Left ventricle myocardium inferior (tissue), 1 donor: ENCODE measurements at regions not wholly inside any gene's neighbourhood (a gene's known extent, or its start where the extent isn't known, plus 50 kb on each side); places are given as distances from the start of the nearest gene placed in this dataset.

Experiments used
- DNase-seq: peaks from one replicate; pipeline ENCODE4 v3.0.0-alpha.2; 2020
- H3K27ac ChIP-seq: fragments of 200-600 bp; replicated peaks from 2 replicates; pipeline ENCODE4 v1.8.0; 2021
- H3K27me3 ChIP-seq: fragments of 200-600 bp; 2 replicates; pipeline ENCODE4 v1.8.0; 2021; ENCODE audit warnings: low read depth
- H3K36me3 ChIP-seq: fragments of 200-600 bp; 2 replicates; pipeline ENCODE4 v1.8.0; 2021
- H3K4me1 ChIP-seq: fragments of 200-600 bp; 2 replicates; pipeline ENCODE4 v1.8.0; 2021
- H3K4me3 ChIP-seq: fragments of 200-600 bp; 2 replicates; pipeline ENCODE4 v1.8.0; 2021; ENCODE audit warnings: mild to moderate bottlenecking, moderate library complexity
- H3K9me3 ChIP-seq: fragments of 200-600 bp; replicated peaks from 2 replicates; pipeline ENCODE4 v1.8.0; 2021
- intact Hi-C: fragments of 100-400 bp; cut with micrococcal nuclease; formaldehyde crosslinking; loops from one replicate; pipeline ENCODE4 v1.11.0; 2022
- TF ChIP-seq, protein P1 (sequence below): fragments of 200-600 bp; IDR thresholded peaks from 2 replicates; pipeline ENCODE4 v1.8.0; 2021; ENCODE audit warnings: antibody characterized with exemption, mild to moderate bottlenecking, borderline replicate concordance
- donor health status: DM: no; HTN: yes; CAD: no; lungs with severe emphysema.

DNA sequence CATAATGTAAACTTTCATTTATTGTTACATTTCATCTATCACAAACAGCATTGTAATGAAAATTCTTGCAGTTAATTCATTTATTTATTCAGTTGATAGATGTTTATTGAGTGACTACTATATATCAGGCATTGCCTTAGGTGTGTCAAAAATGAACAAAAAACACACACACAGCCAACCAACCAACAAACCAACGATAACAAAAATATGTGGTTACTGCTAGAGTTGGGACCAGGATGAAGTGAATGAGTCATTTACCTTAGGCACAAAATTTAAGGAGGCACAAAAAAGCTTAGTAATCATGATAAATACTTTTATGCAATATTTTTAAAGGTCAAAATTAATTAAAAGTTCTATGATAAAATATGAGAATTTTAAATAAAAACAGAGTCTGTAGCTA is 223.4 kb downstream of the CSNK1G3 start:
- DNase-seq: no peak
- H3K9me3 ChIP-seq: peaks cover 27% of the 10 kb centered on the region
- H3K36me3 ChIP-seq: no peaks in the 10 kb centered on the region
- intact Hi-C loops: no loop called here
- H3K27me3 ChIP-seq: no peaks in the 10 kb centered on the region
- H3K4me3 ChIP-seq: no peak overlapping the region
- no peak overlapping the region for H3K27ac ChIP-seq
- no peaks in the 10 kb centered on the region for H3K4me1 ChIP-seq
- TF ChIP-seq, protein P1, sequence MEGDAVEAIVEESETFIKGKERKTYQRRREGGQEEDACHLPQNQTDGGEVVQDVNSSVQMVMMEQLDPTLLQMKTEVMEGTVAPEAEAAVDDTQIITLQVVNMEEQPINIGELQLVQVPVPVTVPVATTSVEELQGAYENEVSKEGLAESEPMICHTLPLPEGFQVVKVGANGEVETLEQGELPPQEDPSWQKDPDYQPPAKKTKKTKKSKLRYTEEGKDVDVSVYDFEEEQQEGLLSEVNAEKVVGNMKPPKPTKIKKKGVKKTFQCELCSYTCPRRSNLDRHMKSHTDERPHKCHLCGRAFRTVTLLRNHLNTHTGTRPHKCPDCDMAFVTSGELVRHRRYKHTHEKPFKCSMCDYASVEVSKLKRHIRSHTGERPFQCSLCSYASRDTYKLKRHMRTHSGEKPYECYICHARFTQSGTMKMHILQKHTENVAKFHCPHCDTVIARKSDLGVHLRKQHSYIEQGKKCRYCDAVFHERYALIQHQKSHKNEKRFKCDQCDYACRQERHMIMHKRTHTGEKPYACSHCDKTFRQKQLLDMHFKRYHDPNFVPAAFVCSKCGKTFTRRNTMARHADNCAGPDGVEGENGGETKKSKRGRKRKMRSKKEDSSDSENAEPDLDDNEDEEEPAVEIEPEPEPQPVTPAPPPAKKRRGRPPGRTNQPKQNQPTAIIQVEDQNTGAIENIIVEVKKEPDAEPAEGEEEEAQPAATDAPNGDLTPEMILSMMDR: no peak

DNA sequence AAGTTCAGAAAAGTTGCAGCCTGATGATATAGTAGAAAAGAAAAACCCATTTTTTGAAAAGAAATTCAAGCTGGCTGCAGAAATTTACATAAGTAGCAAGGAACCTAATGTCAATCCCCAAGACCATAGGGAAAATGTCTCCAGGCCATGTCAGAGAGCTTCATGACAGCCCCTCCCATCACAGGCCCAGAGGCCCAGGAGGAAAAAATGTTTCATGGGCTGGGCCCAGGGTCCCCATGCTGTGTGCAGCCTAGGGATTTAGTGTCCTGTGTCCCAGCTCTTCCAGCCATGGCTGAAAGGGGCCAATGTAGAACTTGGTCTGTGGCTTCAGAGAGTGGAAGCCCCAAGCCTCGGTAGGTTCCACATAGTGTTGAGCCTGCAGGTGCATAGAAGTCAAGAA is 220.3 kb downstream of the CSNK1G3 start:
- H3K27ac ChIP-seq: no peak overlapping the region
- TF ChIP-seq, protein P1: no peak
- no peak overlapping the region for H3K4me3 ChIP-seq
- peaks cover 47% of the 10 kb centered on the region for H3K9me3 ChIP-seq
- no peaks in the 10 kb centered on the region for H3K4me1 ChIP-seq
- no peaks in the 10 kb centered on the region for H3K27me3 ChIP-seq
- no peaks in the 10 kb centered on the region for H3K36me3 ChIP-seq
- intact Hi-C loops: no loop called here
- DNase-seq: no peak

DNA sequence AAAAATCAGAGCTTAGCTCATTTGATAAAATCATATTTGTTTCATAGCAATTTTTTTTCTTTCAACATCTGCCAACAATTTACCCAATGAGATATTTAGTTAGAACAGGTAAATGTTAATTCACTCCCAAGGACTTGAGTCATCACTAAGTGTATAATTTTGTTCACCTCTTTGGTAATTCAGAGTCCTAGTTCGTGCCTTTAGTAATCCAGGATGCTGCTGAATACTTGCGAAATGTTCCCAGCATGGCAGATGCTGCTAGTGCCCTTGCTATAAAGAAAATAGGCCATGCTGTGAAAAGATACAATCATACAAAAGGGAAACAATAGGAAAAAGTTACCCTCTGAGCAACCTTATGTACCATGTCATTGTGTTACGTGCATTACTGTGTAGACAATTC is 210.5 kb downstream of the CSNK1G3 start:
- H3K4me1 ChIP-seq: no peaks in the 10 kb centered on the region
- H3K9me3 ChIP-seq: peaks cover 13% of the 10 kb centered on the region
- no peak overlapping the region for H3K4me3 ChIP-seq
- intact Hi-C loops: no loop called here
- no peak overlapping the region for H3K27ac ChIP-seq
- H3K36me3 ChIP-seq: no peaks in the 10 kb centered on the region
- no peaks in the 10 kb centered on the region for H3K27me3 ChIP-seq
- DNase-seq: no peak
- TF ChIP-seq, protein P1: no peak

DNA sequence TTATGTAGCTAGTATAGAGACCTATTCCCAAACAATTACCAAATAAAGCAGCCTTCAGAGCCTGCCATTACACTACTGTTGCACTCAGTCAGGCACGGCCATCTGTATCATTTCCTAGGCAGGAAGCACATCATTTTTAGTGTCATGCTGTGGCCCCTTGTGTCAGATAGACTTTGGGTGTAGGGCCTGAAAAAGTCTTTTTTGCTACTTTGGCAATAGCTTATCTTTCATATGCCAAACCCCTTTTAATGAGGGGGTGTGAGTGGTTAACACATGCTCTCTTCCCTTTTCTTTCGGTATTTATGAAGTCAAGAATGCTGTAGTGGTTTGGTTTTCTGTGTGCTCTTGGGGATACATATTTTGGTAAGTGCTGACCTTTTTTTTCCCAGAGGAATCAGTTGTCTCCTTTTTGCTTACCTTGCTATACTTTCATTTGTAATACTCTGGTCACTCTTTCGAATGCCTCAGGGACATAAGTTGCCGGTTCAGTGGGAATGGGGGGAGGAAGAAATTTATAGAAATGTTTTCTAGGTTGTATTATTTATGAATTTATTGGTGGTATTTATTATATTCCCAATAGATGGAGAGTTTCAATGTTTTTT is 209.8 kb downstream of the CSNK1G3 start:
- H3K27ac ChIP-seq: no peak overlapping the region
- intact Hi-C loops: no loop called here
- H3K27me3 ChIP-seq: no peaks in the 10 kb centered on the region
- no peak for DNase-seq
- H3K4me3 ChIP-seq: no peak overlapping the region
- H3K4me1 ChIP-seq: no peaks in the 10 kb centered on the region
- no peaks in the 10 kb centered on the region for H3K36me3 ChIP-seq
- H3K9me3 ChIP-seq: peaks cover 6% of the 10 kb centered on the region
- TF ChIP-seq, protein P1: no peak

DNA sequence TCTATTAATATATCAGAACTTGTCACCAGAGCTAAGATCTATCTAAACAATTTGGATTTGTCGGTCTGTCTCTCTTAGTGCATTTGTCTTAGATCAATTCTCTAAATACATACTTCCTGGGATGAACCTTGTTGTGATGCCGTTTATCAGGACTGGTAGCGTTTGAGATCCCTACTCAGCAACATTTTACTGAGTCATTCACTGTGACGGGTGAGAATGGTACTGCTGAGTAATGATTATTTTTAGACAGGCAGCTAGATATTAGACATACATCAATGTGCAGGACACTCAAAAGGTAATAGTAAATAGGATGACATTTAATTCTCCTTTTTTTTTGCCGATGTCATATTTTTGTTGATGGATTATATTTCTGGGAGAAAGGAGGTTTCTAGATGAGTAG is 209.0 kb downstream of the CSNK1G3 start:
- no peak overlapping the region for H3K27ac ChIP-seq
- TF ChIP-seq, protein P1: no peak
- no peaks in the 10 kb centered on the region for H3K27me3 ChIP-seq
- no peaks in the 10 kb centered on the region for H3K9me3 ChIP-seq
- no peaks in the 10 kb centered on the region for H3K36me3 ChIP-seq
- H3K4me3 ChIP-seq: no peak overlapping the region
- H3K4me1 ChIP-seq: no peaks in the 10 kb centered on the region
- DNase-seq: no peak
- intact Hi-C loops: no loop called here

DNA sequence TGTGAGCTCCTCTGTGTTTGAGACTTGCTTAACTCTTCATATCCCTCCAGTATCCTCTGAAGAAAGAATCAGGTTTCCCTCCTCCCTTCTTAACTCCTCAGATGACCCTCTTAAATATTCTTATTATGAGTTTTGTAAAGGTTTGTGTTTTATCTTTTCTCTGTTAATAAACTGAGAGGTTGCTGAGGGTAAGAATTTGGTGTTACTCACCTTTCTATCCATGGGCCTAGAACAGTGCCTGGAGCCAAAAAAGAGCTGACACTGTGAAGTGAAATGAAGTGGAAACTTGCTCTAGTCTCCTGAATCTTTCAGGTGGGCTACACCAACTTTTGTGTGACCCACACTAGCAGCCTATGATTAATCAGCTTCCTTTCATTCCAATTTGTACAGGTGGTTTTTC is 208.4 kb downstream of the CSNK1G3 start:
- Histone ChIP-seq H3K27ac (no peak overlapping the region), H3K4me3 (no peak overlapping the region), H3K4me1 (no peaks in the 10 kb centered on the region), H3K27me3 (no peaks in the 10 kb centered on the region), H3K9me3 (no peaks in the 10 kb centered on the region), H3K36me3 (no peaks in the 10 kb centered on the region)
- no peak for DNase-seq
- TF ChIP-seq, protein P1: no peak
- intact Hi-C loops: no loop called here
